Gastroesophageal sphincter (tissue), 3 donors: ENCODE measurements at regions not wholly inside any gene's neighbourhood (a gene's known extent, or its start where the extent isn't known, plus 50 kb on each side); places are given as distances from the start of the nearest gene placed in this dataset.

Experiments used
- POLR2A ChIP-seq, 2 donors: fragments of 450-650 bp; IDR thresholded peaks; one replicate each; pipeline ENCODE4 v1.6.1; 2017; ENCODE audit warnings: antibody characterized with exemption in 2 of 2, mild to moderate bottlenecking in 2 of 2, moderate library complexity in 1 of 2
- POLR2AphosphoS5 ChIP-seq: sonication (generic); formaldehyde crosslinking; IDR thresholded peaks from one replicate; pipeline ENCODE4 v1.6.1; 2017; ENCODE audit warnings: antibody characterized with exemption
- TF ChIP-seq, protein P1 (sequence below), 4 experiments: fragments of 200-600 bp in 2 of 4; fragments of 450-650 bp in 2 of 4; sonication (generic) in 1 of 4; IDR thresholded peaks; one replicate each; pipeline ENCODE4 v1.5.1; 2017 to 2019; ENCODE audit warnings: antibody characterized with exemption in 4 of 4, mild to moderate bottlenecking in 2 of 4, moderate library complexity in 2 of 4

GRCh38 chr1:103283841-103284669 is 175.7 kb upstream of the COL11A1 start:
- TF ChIP-seq, protein P1, sequence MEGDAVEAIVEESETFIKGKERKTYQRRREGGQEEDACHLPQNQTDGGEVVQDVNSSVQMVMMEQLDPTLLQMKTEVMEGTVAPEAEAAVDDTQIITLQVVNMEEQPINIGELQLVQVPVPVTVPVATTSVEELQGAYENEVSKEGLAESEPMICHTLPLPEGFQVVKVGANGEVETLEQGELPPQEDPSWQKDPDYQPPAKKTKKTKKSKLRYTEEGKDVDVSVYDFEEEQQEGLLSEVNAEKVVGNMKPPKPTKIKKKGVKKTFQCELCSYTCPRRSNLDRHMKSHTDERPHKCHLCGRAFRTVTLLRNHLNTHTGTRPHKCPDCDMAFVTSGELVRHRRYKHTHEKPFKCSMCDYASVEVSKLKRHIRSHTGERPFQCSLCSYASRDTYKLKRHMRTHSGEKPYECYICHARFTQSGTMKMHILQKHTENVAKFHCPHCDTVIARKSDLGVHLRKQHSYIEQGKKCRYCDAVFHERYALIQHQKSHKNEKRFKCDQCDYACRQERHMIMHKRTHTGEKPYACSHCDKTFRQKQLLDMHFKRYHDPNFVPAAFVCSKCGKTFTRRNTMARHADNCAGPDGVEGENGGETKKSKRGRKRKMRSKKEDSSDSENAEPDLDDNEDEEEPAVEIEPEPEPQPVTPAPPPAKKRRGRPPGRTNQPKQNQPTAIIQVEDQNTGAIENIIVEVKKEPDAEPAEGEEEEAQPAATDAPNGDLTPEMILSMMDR (IDR thresholded peaks at IDR 0.05), result no peak
- TF ChIP-seq POLR2A (IDR thresholded peaks at IDR 0.05) (no peak), POLR2AphosphoS5 (no peak)
